Amniotic epithelial cell (primary cell): ENCODE measurements at regions not wholly inside any gene's neighbourhood (a gene's known extent, or its start where the extent isn't known, plus 50 kb on each side); places are given as distances from the start of the nearest gene placed in this dataset.
"Not testable (repeated sequence)": the region's sequence is repeated elsewhere in the genome, so short reads cannot be mapped to it uniquely, and the experiment has no call there.

Experiments
- DNase-seq: peaks from one replicate; pipeline ENCODE4 v3.0.0-alpha.2; 2010; ENCODE audit warnings: low read depth

- no peak for DNase-seq
Observed at GRCh38 chr13:39893808-39894207, 238.3 kb downstream of the COG6 start.

DNA sequence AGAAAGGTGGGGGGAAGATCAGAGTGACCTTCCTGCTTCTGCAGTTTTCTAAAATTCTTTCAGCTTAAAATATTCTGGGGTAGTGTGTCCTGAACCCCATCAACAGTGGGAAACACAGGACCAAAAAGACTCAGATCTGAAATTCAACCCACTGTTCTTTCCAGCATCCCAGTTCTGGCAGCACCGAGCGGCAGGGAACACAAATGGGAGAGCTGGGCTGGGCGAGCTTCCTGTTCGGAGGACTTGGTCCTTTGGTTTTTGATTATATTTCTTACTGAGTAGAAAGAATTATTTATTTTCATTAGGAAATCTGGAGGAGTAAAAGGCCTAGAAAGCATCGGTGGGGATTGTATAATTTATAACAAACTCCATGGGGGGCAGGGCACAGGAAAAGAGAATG is 239.1 kb downstream of the COG6 start:
- DNase-seq, result no peak

DNA sequence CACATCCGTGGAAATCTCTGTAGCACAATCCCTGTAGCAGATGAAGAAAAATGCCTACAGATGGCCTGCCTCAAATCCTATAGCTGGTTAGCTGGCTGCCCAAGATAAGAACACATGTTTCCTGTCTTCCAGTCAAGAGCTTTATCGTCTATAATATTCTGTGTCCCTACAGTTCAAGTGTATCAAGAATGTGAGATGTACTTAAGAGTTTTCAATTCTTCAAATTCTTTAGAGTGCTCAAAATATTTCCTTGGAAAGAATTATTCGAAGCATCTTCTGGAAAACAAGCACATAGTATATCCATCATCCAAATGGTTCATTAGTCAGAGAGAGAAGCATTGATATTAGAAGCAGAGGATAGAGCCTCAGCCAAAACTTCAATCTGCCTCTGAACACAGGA is 239.8 kb downstream of the COG6 start:
- peak; percentile 60 for DNase-seq

DNA sequence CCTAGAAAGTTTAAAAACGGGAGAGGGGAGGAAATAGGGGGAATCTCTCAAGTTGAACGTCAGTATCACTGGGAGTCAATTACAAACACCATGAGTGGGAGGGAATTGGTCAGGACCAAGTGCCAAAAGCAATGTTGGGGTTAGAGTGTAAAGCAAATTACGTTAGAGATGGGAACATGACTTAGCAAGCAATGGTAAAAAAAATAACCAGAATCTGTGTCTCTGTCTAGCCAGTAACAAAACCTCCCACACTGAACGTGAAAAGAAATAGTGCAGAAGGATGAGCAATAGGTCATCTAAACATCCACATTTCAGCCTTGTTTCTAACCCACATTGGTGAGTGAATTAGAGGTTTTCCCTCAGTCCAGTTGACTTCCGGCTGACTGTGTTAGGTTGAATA is 242.2 kb downstream of the COG6 start:
- DNase-seq, result peak; percentile 58

- peak; percentile 90 for DNase-seq
Observed at GRCh38 chr13:39900106-39900750, 244.8 kb downstream of the COG6 start.

GRCh38 chr13:39904959-39905358 is 249.5 kb downstream of the COG6 start:
- DNase-seq, result no peak

- DNase-seq, result no peak
Observed at GRCh38 chr13:39909634-39910033, 254.2 kb downstream of the COG6 start.

GRCh38 chr13:39910041-39910440 is 254.6 kb downstream of the COG6 start:
- DNase-seq, result no peak

DNA sequence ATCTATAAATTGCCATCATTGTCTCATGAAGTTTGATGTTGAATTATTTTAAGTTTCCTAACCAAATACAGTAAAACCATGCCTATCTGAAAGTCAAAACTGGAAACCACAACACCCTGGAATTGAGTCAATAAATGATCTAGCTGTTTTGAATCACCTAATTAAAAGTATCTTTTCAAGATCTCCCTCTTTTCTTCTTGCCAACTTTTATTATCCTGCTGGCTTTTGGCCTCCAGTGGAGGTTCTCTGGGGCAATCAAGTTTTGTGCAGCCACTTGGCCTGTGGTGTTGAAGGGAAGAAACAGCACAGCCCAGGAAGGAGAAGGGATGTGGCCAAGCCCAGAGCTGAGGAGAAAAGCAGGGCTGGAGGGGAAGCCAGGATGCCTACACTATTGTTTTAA is 255.4 kb downstream of the COG6 start:
- DNase-seq, result no peak

- DNase-seq, result no peak
Observed at GRCh38 chr13:39913339-39913738, 257.9 kb downstream of the COG6 start.

DNA sequence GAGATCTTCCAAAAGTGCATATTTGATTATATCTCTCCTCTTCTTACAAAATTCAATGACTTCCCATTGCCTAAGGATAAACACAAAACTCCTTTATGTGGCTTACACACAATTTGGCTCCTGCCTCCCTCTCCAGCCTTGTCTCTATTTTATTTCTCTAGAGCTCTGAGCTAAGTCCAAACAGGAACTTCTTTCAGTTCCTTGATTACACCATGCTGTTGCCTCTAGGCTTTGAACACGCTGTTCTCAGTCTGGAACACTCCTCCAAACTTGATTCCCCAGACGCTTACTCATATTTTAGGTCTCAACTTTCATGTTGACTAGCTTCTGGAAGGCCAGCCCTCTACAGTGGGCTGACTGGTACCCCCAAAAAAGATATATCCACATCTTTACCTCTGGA is 258.5 kb downstream of the COG6 start:
- DNase-seq, result peak; percentile 87

DNA sequence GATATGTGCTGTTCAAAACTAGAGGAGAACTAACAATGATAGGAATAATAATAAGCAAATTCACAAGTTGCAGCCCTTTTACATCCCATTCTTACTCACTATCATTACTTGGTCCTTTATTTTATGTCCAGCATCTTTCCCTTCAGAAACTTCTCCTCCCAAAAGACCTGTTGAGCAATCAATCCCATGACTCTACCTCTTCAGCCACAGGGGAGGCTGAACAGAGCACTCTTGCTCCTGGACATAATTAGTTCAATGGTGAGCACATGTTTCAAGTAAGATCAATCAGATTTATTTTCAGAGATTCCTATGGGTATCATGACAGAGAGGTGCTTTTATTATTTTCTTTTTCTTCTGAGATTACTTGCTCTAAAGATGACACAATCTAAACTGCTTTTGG is 260.0 kb downstream of the COG6 start:
- DNase-seq, result no peak

GRCh38 chr13:39916330-39916729 is 260.9 kb downstream of the COG6 start:
- peak; percentile 83 for DNase-seq

DNA sequence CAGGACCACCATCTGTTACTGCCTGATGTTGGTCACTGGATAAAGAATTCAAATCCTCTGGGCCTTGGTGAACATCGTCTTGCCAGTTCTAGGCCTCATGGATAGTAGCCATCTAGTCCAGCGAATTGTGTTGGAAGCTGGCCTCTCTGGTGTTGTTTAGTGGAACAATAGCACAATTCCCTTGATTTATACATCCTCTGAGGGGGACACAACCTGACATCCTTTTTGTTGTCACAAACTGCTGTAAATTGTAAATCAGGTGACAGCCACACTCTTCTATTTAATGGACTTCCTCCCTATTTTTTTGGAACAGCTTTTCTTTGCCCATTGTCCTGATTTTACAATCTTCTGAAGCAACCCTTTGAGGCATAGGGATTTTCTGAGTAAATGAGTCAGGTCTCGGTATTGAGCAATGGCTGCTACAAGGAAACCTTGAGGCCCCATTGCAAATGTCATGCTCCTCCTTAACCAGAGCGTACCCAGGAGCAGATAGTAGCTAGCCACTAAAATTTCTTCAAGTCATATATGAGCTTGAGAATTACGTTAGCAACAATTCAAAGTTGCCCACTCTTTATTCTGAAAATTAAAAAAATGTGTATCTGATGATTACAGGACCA is 263.3 kb downstream of the COG6 start:
- DNase-seq, result peak; percentile 86

DNA sequence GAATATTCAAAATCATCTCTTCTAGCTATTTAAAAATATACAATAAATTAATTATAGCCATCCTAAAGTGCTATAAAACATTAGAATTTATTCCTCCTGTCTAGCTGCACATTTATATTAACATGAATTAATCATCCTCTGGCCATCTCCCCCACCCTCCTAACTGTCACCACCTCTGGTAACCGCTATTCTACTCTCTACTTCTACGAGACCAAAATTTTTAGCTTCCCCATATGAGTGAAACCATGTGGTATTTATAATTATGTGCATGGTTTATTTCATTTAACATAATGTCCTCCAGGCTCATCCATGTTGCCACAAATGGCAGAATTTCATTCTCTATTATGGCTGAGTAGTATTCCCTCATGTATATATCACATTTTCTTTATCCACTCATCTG is 265.2 kb downstream of the COG6 start:
- DNase-seq, result no peak

DNA sequence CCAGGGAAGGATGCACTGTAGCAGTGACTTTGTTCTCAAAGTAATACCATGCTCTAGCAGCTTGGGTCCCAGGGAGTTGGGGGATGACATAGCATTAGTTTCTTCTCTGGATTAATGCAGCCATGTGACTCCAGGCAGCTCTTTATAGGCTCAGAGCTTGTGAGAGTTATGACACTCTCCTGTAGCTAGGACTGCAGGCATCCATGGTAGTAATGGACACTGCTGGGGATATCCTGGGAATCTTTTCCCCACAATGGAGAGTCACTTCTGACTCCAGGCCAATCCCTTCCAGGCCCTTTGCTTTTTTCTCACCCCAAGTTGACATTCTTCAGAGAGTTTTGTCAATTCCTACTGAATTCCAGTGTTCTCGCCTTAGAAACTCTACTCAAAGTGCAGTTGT is 270.9 kb downstream of the COG6 start:
- no peak for DNase-seq

GRCh38 chr13:39928261-39928660 is 272.8 kb downstream of the COG6 start:
- DNase-seq, result no peak

DNA sequence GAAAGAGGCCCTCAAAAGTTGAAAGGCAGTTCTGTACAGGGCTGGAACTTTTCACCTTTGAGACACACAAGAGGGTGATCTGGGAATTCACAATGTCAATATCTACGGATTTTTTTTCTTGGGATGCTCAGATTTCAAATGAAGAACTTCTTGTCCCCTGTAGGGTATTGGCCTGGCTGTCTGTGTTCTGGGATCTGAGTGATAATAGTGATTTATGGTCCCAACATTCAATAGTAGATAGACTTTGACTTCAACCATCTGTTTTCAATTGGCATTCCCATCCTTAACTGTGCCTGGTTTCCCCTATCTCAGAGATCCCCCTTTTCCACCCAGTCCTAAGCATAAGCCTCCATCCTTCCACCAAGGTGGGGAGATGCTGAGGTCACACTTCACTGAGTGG is 274.1 kb downstream of the COG6 start:
- no peak for DNase-seq

GRCh38 chr13:39930060-39930459 is 274.6 kb downstream of the COG6 start:
- no peak for DNase-seq

- no peak for DNase-seq
Observed at GRCh38 chr13:39930544-39931444, 275.3 kb downstream of the COG6 start.

- no peak for DNase-seq
Observed at GRCh38 chr13:39931505-39931904, 276.0 kb downstream of the COG6 start.

- DNase-seq, result not testable (repeated sequence)
Observed at GRCh38 chr13:39932514-39932913, 277.1 kb downstream of the COG6 start.

DNA sequence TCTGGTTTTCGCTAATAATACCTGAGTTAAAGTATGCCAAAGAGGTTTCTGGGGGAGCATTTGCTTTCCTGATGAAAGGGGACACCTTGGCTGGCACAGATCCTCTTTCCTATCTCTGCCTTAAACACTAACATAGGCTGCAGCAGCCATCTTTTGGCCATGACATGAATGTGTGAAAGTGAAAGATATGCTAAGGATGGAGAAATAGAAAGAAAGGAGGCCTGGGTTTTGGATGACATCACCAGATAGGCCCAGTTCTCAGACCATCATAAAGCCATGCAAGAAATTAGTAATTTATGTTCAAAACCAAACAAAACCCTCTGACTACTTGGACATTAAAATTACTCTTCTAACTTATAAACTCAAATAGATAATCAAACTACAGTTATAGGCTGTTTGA is 279.7 kb downstream of the COG6 start:
- no peak for DNase-seq
